ENCODE measurements at regions not wholly inside any gene's neighbourhood (a gene's known extent, or its start where the extent isn't known, plus 50 kb on each side); places are given as distances from the start of the nearest gene placed in this dataset.

DNA sequence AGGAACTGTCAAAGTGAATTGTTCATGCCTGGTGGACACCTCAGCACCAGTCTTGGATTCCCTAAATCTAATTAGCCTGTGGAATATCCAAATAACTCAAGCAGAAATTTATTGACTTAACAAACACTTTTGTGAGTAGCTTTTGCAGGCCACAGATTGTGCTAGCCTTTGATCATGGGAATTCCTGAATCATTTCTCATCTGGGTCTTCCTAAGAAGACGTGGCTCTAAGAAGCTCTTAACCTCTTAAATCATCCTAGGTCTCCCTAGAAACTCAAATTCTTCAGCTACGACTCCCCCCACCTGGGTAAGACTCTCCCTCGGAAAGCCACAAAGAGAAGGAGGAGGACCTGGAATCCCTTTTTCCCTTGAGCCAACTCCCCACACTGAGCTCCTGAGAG is 53.8 kb upstream of the PSEN2 start:
- DNase-seq (ENCODE audit: low read depth in 2 of 2) = no peak

- no peak for DNase-seq (ENCODE audit: low read depth in 2 of 2)
Measured at GRCh38 chr1:226814751-226815537, 55.5 kb upstream of the PSEN2 start.

DNA sequence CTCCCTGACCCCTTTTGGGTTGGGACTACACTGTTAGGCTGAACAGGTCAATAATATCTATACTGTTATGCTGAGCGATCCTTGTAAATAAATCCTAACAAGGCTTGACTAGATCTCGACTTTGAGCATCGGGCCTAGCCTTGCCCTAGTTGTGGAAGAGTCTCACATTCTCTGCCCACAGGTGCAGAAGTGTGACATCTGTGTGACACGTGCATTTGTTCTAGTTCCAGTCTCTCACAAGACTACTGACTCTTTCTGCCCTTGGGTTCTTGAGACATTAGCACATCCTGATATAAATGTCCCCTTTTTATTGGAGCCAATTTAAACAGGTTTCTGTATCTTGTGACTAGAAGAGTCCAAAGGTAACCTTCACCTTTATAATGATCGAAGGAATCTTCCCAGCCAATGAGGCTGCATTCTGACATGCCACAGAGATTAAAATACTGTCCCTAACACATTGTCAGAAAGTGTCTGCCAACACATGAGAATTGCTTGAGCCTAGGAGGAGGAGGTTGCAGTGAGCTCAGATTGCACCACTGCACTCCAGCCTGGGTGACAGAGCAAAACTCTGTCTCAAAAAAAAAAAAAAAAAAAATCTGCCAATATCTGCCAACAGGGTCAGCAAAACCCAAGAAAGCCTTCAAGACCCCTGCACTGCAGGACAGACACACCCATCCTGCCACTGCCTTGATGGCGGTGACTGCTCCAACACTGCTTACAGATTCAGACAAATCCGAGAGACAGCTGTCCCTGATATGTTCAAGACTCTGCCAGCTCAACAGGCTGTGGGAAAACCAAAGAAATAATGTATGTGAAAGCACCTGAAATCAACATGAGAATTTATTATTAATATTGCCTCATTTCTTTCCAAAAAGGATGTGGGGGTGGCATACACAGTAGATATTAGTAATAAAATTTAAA is 56.5 kb upstream of the PSEN2 start:
- no peak for DNase-seq (ENCODE audit: low read depth in 2 of 2)

- no peak for DNase-seq (ENCODE audit: low read depth in 2 of 2)
Measured at GRCh38 chr1:226810681-226811080, 59.7 kb upstream of the PSEN2 start.

DNA sequence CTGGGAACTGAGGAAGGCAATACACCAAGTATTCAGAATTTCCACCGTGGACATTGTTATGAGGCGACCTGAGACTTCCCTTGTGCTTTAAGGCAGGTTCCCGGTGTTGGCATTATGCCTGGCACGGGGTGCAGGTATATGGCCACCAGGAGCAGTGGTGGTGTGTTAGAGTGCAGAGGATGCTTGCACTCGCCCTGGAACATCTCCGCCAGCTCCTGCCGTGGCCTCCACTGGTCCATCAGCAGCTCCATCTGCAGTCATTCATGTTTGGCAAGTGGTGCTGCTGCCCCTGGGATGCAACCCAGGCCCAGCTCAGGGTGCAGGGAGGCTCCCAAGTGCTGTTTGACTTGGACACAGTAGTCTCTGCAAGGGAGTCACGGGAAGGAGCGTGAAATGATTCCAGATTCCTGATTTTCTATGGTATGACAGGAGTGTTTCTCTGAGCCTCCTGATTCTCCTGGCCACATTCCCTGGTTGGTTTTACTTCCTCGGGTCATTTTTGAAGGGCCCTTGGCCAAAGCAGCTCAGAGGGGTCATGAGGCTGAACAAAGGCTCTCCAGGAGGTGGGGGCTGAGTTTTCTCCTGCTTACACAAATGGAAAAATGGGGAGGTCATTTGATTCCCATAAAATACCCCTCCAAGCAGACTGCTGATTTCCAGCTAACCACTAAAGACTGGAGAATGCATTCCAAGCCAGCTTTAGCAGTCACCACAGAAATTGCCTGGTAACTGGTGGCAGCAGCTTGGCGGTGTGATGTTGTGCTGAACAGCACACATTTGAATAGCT is 60.4 kb upstream of the PSEN2 start:
- DNase-seq (ENCODE audit: low read depth in 2 of 2) = no peak

- no peak for DNase-seq (ENCODE audit: low read depth in 2 of 2)
Measured at GRCh38 chr1:226808501-226808900, 61.9 kb upstream of the PSEN2 start.

DNA sequence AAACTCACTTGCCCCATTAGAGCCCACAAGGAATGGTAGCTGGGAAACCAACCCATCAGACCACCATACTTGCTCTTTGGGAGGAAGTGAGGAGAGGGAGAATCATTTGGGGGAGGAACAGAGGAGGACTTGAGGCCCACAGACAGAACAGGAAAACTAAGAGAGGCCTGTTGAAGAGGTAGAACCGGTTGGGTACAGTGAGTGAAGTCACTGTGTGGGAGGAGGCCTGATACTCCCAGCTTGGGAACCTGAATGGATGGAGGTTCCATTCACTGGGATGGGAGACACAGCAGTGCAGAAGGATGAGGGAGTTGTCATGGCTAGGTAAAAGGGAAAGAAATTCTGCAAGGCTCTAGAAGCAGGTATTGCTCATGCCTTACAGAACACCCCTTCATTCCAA is 63.4 kb upstream of the PSEN2 start:
- no peak for DNase-seq (ENCODE audit: low read depth in 2 of 2)

GRCh38 chr1:226804907-226805759 is 65.3 kb upstream of the PSEN2 start:
- no peak for DNase-seq (ENCODE audit: low read depth in 2 of 2)

DNA sequence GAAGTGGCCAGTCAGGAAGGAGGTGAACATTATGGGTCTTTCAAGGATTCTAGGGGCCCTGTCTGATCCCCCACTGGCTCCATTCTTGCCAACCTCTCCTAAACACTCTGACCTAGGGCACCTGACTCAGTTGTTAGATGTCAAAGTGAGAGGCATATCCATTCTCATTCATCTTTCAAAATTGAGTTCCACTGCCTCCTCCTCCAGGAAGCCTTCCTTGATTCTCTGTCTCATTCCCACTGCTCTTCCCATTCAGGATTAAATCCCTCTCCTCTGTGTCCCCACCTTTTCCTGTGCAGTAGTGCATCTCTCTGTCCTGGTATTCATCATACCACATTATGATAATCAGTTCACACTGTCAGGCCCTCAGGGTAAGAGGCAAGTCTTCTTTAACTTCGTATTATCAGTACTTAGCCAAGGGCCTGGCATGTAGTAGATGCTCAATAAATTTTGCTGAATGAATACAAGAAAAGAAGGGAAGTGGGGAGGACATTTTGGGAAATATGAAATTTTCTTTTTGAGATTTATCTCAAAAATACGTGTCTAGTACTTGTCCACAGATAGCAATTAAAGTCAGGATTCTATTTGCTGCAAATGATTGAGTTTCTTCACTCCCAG is 61.8 kb upstream of the ITPKB start:
- DNase-seq (ENCODE audit: low read depth in 2 of 2) = no peak

DNA sequence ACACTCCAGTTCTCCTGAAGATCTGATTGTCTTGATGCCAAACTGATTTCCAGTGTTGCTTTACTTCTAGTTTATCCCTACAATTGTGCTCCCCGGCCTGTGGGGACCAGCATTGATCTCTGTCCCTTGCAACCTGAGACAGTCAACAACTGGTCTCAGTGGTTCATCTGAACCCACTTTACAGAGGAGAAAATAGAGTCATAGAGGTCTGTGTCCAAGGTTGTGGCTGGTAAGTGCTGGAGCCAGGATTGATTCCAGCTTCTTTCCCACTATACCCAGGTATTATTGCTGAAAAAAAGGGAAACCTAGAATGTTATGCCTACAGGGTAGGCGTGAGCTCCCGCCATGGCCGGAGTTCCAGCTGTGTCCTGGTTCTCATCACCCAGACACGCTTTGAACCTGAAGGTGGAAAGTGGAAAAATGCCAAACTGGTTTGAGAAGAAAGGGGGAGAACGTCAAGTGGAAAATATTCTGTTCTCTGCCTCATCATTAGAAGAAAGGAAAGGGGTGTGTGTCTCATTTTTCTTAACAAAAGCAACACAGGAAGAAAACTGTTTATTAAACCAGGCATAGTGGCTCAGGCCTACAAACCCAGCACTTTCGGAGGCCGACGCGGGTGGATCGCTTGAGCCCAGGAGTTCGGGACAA is 60.7 kb upstream of the ITPKB start:
- no peak for DNase-seq (ENCODE audit: low read depth in 2 of 2)

GRCh38 chr1:226798427-226799411 is 59.6 kb upstream of the ITPKB start:
- peak; percentile 24 to 42 for DNase-seq (ENCODE audit: low read depth in 2 of 2)

DNA sequence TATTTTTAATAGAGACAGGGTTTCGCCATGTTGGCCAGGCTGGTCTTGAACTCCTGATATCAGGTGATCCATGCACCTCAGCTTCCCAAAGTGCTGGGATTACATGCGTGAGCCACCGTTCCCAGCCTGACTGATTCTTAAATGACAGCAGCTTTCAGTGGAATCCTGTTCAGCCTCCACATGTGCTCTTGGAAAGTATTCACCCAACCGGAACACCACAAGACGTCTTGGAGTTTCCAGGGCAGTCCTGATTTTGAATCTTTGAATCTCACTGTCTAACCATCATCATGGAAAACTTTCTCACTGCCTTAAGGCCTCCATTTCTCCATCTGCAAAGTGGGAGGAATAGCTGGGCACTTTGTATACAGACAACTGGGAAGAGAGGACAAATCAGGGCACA is 58.1 kb upstream of the ITPKB start:
- DNase-seq (ENCODE audit: low read depth in 2 of 2) = no peak

- no peak for DNase-seq (ENCODE audit: low read depth in 2 of 2)
Measured at GRCh38 chr1:226793620-226794276, 54.7 kb upstream of the ITPKB start.

DNA sequence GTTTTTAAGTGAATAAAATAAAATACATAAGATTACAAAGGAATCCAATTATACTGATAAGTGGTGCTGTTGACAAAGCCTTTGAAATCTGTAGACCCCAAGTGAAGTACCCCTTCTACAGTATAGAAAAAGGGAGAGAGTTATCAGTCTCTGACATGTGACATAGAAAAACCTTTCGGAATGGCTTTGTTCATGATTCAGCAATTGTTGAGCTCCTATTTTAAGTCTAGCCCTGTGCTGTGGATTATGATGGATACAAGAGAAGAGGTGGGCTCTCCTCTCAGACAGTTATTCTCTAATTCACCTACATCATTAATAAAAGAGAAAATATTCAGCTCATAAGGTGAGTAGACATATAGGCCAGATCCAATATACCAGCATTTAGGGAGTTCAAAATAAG is 53.3 kb upstream of the ITPKB start:
- no peak for DNase-seq (ENCODE audit: low read depth in 2 of 2)

GRCh38 chr1:226790545-226791181 is 51.6 kb upstream of the ITPKB start:
- no peak for DNase-seq (ENCODE audit: low read depth in 2 of 2)

DNA sequence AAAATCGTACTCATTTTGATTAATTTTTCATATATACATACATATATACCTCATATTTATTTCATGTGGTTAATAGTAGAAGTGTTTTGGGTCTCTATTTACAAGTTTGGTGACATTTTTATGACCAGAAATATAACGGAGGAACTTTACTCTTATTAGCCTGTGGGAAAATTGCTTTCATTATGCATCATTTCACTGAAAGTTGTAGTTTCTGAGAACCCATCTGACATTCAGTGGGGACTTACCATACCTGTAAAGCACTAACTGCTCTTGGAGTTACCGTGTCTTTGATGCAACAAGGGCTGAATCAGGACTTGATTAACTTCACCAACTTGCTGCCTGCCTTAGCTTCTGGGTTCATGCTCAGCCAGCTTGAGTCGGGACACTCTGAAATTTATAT is 49.9 kb upstream of the ITPKB start:
- DNase-seq (ENCODE audit: low read depth in 2 of 2) = no peak

All from activated CD8-positive, alpha-beta memory T cell treated with anti-CD3 and anti-CD28 coated beads for 4 hours (primary cell).